GM23338 (cell line): ENCODE measurements at regions not wholly inside any gene's neighbourhood (a gene's known extent, or its start where the extent isn't known, plus 50 kb on each side); places are given as distances from the start of the nearest gene placed in this dataset.

Experiments
- CREB1 ChIP-seq: fragments of 250-450 bp; sonication (Bioruptor Pico); IDR thresholded peaks from 2 replicates; pipeline ENCODE4 v1.5.0; 2020; ENCODE audit warnings: low read depth, mild to moderate bottlenecking, moderate library complexity
- CTCF ChIP-seq, 2 experiments: fragments of 200-600 bp in 1 of 2; sonication (generic) in 1 of 2; conservative IDR thresholded peaks; 2 replicates each; pipeline versions ENCODE4 v1.5.1 to v1.6.1; 2016 to 2017; ENCODE audit warnings: antibody characterized with exemption in 2 of 2, low read depth in 2 of 2, mild to moderate bottlenecking in 2 of 2, moderate library complexity in 1 of 2
- ETS1 ChIP-seq: IDR thresholded peaks from 2 replicates; pipeline ENCODE4 v1.6.1; 2016; ENCODE audit warnings: antibody characterized with exemption
- EZH2 ChIP-seq: fragments of 200-600 bp; sonication (generic); IDR thresholded peaks from one replicate; pipeline ENCODE4 v1.8.0; 2017; ENCODE audit warnings: antibody characterized with exemption, mild to moderate bottlenecking, low read depth; ENCODE audit not compliant: unreplicated experiment
- EZH2phosphoT487 ChIP-seq: fragments of 200-600 bp; sonication (generic); IDR thresholded peaks from one replicate; pipeline ENCODE4 v1.8.1; 2018; ENCODE audit warnings: antibody characterized with exemption; ENCODE audit not compliant: unreplicated experiment
- JUNB ChIP-seq: IDR thresholded peaks from one replicate; pipeline ENCODE4 v1.6.1; 2016; ENCODE audit warnings: antibody characterized with exemption; ENCODE audit not compliant: unreplicated experiment
- NANOG ChIP-seq: IDR thresholded peaks from 2 replicates; pipeline ENCODE4 v1.6.1; 2016; ENCODE audit warnings: antibody characterized with exemption, borderline replicate concordance
- POLR2AphosphoS5 ChIP-seq: IDR thresholded peaks from 2 replicates; pipeline ENCODE4 v1.6.1; 2016; ENCODE audit warnings: antibody characterized with exemption, low read depth
- REST ChIP-seq: IDR thresholded peaks from one replicate; pipeline ENCODE4 v1.6.1; 2018; ENCODE audit warnings: antibody characterized with exemption; ENCODE audit not compliant: unreplicated experiment
- STAT1 ChIP-seq: IDR thresholded peaks from one replicate; pipeline ENCODE4 v1.6.1; 2016; ENCODE audit warnings: antibody characterized with exemption; ENCODE audit not compliant: unreplicated experiment
- ZNF114 ChIP-seq: fragments of 250-450 bp; sonication (Bioruptor Pico); IDR thresholded peaks from 2 replicates; pipeline ENCODE4 v1.5.0; 2020; ENCODE audit warnings: mild to moderate bottlenecking, moderate library complexity
- ZNF331 ChIP-seq: fragments of 250-450 bp; sonication (Bioruptor Pico); IDR thresholded peaks from 2 replicates; pipeline ENCODE4 v1.5.0; 2020; ENCODE audit warnings: low read depth, mild to moderate bottlenecking, moderate library complexity
- ZNF462 ChIP-seq: fragments of 250-450 bp; sonication (Bioruptor Pico); IDR thresholded peaks from 2 replicates; pipeline ENCODE4 v1.5.0; 2020; ENCODE audit warnings: mild to moderate bottlenecking, moderate library complexity

DNA sequence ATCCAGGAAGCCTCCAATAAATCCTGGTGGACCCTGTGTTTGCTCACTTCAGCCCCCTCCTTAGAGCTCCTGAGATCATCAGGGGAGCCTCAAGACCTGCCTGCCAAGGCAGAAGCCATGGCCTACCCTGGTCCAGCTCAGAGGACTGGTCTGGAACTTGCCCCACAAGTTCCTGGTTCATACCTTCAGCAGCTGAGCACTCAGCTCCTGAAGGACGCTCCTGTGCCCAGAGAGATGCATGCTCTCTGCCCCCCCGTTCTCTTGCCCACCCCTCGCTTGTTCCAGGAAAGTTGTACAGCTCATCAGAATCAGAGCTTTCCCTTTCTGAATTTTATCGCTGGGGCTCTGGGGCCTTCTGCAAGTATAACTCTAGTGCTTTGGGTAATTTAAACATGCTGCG lies 210.5 kb upstream of the ISX start:
- TF ChIP-seq POLR2AphosphoS5 (no peak), REST (no peak), CTCF (conservative IDR thresholded peaks at IDR 0.05; ENCODE audit: low read depth in 2 of 2) (no peak), EZH2 (no peak), ZNF331 (CRISPR knock-in tag) (no peak), ZNF114 (no peak), EZH2phosphoT487 (no peak), JUNB (no peak), CREB1 (no peak), STAT1 (no peak), ETS1 (no peak), ZNF462 (no peak), NANOG (no peak)
